PC-9 (cell line): ENCODE measurements at regions not wholly inside any gene's neighbourhood (a gene's known extent, or its start where the extent isn't known, plus 50 kb on each side); places are given as distances from the start of the nearest gene placed in this dataset.

ENCODE experiments used
- BruUV-seq: library from RNA; stranded (reverse); fragments of 400-500 nt; replicated peaks from 2 replicates; lab custom pipeline; 2021; lab: Mats Ljungman, UMichigan
- CTCF ChIA-PET: fragments of 300-600 bp; sonication (Branson Sonifier 250); formaldehyde crosslinking; loops from one replicate; lab custom pipeline; 2022; ENCODE audit warnings: antibody characterized with exemption; lab: Charles Lee
- POLR2A ChIA-PET: fragments of 300-600 bp; sonication (Branson Sonifier 250); formaldehyde crosslinking; loops from one replicate; lab custom pipeline; 2022; ENCODE audit warnings: antibody characterized with exemption; ENCODE audit not compliant: unreplicated experiment; lab: Charles Lee
- DNase-seq, 2 experiments: peaks; one replicate each; pipeline versions ENCODE4 v3.0.0 to v3.0.0-alpha.2; 2015 to 2022; ENCODE audit warnings: mixed read lengths in 1 of 2
- H2AFZ ChIP-seq: fragments of 200-600 bp; sonication (generic); 2 replicates; pipeline ENCODE4 v1.8.1; 2017; ENCODE audit warnings: antibody characterized with exemption
- H3F3A ChIP-seq: fragments of 200-600 bp; sonication (generic); 2 replicates; pipeline ENCODE4 v1.8.1; 2017; ENCODE audit warnings: antibody characterized with exemption, mild to moderate bottlenecking, low read depth; ENCODE audit not compliant: insufficient read depth
- H3K27ac ChIP-seq: fragments of 200-600 bp; sonication (generic); 2 replicates; pipeline ENCODE4 v1.6.1; 2016; ENCODE audit warnings: mixed run types
- H3K27me3 ChIP-seq: fragments of 200-600 bp; sonication (generic); 2 replicates; pipeline ENCODE4 v1.6.1; 2016; ENCODE audit warnings: low read depth, mixed run types; ENCODE audit not compliant: insufficient read depth
- H3K36me3 ChIP-seq: fragments of 200-600 bp; sonication (generic); 2 replicates; pipeline ENCODE4 v1.6.1; 2016; ENCODE audit warnings: low read depth, mixed run types
- H3K4me1 ChIP-seq: fragments of 200-600 bp; sonication (generic); replicated peaks from 2 replicates; pipeline ENCODE4 v1.6.1; 2016; ENCODE audit warnings: mixed run types; ENCODE audit not compliant: insufficient read depth
- H3K4me2 ChIP-seq: fragments of 200-600 bp; sonication (generic); 2 replicates; pipeline ENCODE4 v1.6.1; 2017; ENCODE audit warnings: mixed run types
- H3K4me3 ChIP-seq: fragments of 200-600 bp; sonication (generic); 2 replicates; pipeline ENCODE4 v1.6.1; 2016; ENCODE audit warnings: mixed run types
- H3K79me2 ChIP-seq: fragments of 200-600 bp; sonication (generic); 2 replicates; pipeline ENCODE4 v1.6.1; 2017; ENCODE audit warnings: low read depth, mixed run types
- H3K9me2 ChIP-seq: fragments of 200-600 bp; sonication (generic); 2 replicates; pipeline ENCODE4 v1.8.1; 2017; ENCODE audit warnings: mild to moderate bottlenecking; ENCODE audit not compliant: insufficient read depth
- H3K9me3 ChIP-seq: fragments of 200-600 bp; sonication (generic); 2 replicates; pipeline ENCODE4 v1.8.1; 2016; ENCODE audit warnings: low read depth; ENCODE audit not compliant: insufficient read depth
- H4K20me1 ChIP-seq: fragments of 200-600 bp; sonication (generic); 2 replicates; pipeline ENCODE4 v1.8.1; 2017; ENCODE audit not compliant: insufficient read depth
- EZH2 ChIP-seq: fragments of 200-600 bp; sonication (generic); IDR thresholded peaks from 2 replicates; pipeline ENCODE4 v1.8.0; 2017; ENCODE audit warnings: antibody characterized with exemption, low read depth
- intact Hi-C: fragments of 100-400 bp; cut with micrococcal nuclease; formaldehyde crosslinking; loops from one replicate; pipeline ENCODE4 v1.10.0; 2022; ENCODE audit not compliant: unreplicated experiment
- TF ChIP-seq, protein P1 (sequence below): fragments of 200-600 bp; sonication (generic); conservative IDR thresholded peaks from 2 replicates; pipeline ENCODE4 v1.6.1; 2017; ENCODE audit warnings: mixed run types, antibody characterized with exemption, mild to moderate bottlenecking, moderate library complexity

DNA sequence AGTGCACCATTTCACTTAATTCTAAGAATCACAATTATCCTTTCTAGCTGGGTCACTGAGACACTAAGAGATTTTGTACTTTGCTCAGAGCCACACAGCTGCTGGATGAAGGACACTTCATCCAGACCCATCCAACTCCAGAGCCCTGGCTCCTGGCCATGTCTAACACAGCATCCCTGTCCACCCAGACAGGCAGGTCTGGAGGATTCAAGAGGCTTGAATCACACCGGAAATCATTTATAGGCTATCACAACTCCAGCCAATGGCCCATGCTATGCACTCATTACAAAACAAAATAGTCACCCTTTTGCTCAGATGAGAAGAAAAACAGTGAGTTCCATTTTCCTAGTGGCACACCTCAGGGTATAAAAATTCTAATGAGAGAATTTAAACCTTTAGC, 198.2 kb upstream of the LMCD1 start:
- ChIA-PET CTCF (no interaction called here), POLR2A (interaction anchor here (0.7 kb wide), 1 partner anchor 8 kb away, joined by 4 read pairs; no protein-coding TSS in a partner anchor)
- BruUV-seq, result no TSS peak
- Histone ChIP-seq H3K9me2 (no peaks in the 10 kb centered on the region), H3F3A (no peaks in the 10 kb centered on the region), H3K36me3 (no peaks in the 10 kb centered on the region), H3K27ac (no peak overlapping the region), H3K4me1 (no peaks in the 10 kb centered on the region), H4K20me1 (no peaks in the 10 kb centered on the region), H2AFZ (no peak overlapping the region), H3K79me2 (no peaks in the 10 kb centered on the region), H3K4me3 (no peak overlapping the region), H3K27me3 (no peaks in the 10 kb centered on the region), H3K9me3 (no peaks in the 10 kb centered on the region), H3K4me2 (no peak overlapping the region)
- DNase-seq, result no peak
- no peak for TF ChIP-seq EZH2
- TF ChIP-seq, protein P1, sequence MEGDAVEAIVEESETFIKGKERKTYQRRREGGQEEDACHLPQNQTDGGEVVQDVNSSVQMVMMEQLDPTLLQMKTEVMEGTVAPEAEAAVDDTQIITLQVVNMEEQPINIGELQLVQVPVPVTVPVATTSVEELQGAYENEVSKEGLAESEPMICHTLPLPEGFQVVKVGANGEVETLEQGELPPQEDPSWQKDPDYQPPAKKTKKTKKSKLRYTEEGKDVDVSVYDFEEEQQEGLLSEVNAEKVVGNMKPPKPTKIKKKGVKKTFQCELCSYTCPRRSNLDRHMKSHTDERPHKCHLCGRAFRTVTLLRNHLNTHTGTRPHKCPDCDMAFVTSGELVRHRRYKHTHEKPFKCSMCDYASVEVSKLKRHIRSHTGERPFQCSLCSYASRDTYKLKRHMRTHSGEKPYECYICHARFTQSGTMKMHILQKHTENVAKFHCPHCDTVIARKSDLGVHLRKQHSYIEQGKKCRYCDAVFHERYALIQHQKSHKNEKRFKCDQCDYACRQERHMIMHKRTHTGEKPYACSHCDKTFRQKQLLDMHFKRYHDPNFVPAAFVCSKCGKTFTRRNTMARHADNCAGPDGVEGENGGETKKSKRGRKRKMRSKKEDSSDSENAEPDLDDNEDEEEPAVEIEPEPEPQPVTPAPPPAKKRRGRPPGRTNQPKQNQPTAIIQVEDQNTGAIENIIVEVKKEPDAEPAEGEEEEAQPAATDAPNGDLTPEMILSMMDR, result no peak
- intact Hi-C loops, result loop anchor here (5.0 kb wide), 1 partner anchor 191 kb away; no protein-coding TSS in a partner anchor

DNA sequence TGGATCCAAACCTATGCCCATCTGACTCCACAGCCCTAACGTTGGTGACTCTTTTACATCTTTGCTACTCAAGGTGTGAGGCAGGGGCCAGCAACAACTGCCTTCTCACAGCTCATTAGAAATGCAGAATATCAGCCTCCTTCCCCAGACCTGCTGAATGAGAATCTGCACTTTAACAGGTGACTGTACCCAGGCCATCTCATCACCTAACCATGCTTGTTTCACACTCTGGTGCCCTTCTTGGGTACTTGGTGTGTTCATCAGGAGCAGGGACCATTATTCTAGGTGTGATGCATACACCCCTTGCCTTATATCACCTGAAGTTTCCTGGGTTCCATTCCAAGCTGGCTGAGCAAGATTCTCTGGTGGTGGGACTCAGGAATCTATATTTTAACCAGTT, 196.3 kb upstream of the LMCD1 start:
- CTCF ChIA-PET, result no interaction called here
- Histone ChIP-seq H3F3A (no peaks in the 10 kb centered on the region), H3K36me3 (no peaks in the 10 kb centered on the region), H3K9me3 (no peaks in the 10 kb centered on the region), H3K79me2 (no peaks in the 10 kb centered on the region), H4K20me1 (no peaks in the 10 kb centered on the region), H3K9me2 (no peaks in the 10 kb centered on the region), H3K4me3 (no peak overlapping the region), H3K4me2 (no peak overlapping the region), H3K4me1 (no peaks in the 10 kb centered on the region), H3K27me3 (no peaks in the 10 kb centered on the region), H3K27ac (no peak overlapping the region), H2AFZ (no peak overlapping the region)
- POLR2A ChIA-PET, result no interaction called here
- TF ChIP-seq EZH2, result no peak
- TF ChIP-seq, protein P1, result no peak
- BruUV-seq, result no TSS peak
- no peak for DNase-seq
- intact Hi-C loops, result no loop called here

DNA sequence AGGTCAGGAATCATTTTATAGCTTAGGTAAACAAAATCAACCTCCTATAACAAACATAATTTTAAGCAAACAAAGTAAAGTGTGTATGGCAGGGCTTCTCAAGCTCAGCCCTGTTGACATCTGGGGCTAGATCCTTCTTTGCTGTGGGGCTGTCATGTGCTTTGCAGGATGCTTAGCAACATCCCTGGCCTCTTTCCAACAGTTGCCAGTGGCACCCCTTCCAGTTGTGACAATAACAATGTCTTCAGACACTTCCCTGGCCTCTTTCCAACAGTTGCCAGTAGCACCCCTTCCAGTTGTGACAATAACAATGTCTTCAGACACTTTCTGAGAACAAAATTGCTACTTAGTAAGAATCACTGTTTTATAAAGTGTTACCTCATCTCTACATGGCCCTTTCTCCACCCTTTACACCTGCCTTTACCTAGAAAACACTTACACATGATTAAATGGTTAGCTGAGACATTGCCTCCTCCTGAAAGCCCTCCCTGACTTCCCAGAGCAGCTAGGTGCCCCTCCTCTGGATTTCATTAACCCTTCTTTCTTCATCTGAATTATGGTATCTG, 194.0 kb upstream of the LMCD1 start:
- no peaks in the 10 kb centered on the region for H3F3A ChIP-seq
- no peak overlapping the region for H2AFZ ChIP-seq
- intact Hi-C loops, result no loop called here
- no peak overlapping the region for H3K4me2 ChIP-seq
- BruUV-seq, result no TSS peak
- ChIA-PET POLR2A (no interaction called here), CTCF (no interaction called here)
- H3K27me3 ChIP-seq, result no peaks in the 10 kb centered on the region
- no peaks in the 10 kb centered on the region for H3K9me3 ChIP-seq
- TF ChIP-seq EZH2, result no peak
- TF ChIP-seq, protein P1, result no peak
- no peaks in the 10 kb centered on the region for H3K9me2 ChIP-seq
- no peak for DNase-seq
- no peaks in the 10 kb centered on the region for H3K79me2 ChIP-seq
- H4K20me1 ChIP-seq, result no peaks in the 10 kb centered on the region
- no peaks in the 10 kb centered on the region for H3K36me3 ChIP-seq
- H3K4me1 ChIP-seq, result no peaks in the 10 kb centered on the region
- H3K4me3 ChIP-seq, result no peak overlapping the region
- no peak overlapping the region for H3K27ac ChIP-seq
